ENCODE measurements at regions not wholly inside any gene's neighbourhood (a gene's known extent, or its start where the extent isn't known, plus 50 kb on each side); places are given as distances from the start of the nearest gene placed in this dataset.

DNA sequence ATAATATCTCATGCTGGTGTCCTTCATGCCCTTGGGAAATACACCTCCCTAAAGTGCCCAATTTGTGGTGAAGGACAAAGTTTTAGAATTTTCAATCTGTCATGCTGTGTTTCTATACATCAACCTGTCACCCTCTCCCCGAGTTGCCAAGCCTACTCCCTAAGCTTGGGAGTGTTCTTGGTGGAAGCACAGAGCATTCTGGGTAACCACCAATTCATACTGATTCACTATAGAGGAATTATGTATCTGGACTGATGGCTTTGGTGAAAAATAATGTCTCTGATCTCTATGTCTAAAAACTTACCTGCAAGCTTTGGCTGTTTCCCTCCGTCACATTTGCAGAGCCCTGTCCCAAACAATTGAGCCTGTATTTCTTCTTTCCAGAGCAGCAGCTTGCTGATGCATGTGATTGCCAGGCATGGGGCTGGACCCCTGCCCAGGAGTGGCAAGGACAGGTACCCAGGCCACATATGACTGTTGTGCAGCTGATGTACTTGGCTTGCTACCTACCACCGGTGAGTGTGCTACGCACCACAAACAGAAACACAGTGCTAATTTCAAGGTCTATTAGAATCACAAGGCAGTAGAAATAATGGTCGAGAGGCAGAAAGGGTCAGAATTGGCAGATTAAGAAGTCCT lies 202.8 kb upstream of the CITED2 start:
- DNase-seq (ENCODE audit: low read depth) = peak; percentile 32

- peak; percentile 35 for DNase-seq (ENCODE audit: low read depth)
Observed at GRCh38 chr6:139572001-139572400, 197.6 kb upstream of the CITED2 start.

DNA sequence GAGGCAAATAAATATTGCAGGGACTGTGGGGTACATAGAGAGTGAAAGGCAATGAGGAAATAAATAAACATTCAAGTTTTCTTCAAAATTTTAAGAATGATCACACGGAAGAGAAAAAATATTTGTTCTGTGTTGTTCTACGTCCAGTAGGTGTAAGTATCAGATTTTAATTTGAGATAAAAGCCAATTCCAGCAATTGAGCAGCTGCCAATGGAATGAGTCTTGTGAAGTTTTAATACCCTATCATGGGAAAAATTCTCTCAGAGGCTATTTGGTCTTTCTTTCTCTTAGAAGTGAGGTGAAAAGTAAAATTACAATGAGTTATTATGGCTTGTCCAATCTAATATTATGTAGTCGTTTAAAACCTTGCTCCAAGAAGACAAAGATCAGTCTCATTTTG lies 195.7 kb upstream of the CITED2 start:
- DNase-seq (ENCODE audit: low read depth) = peak; percentile 60

GRCh38 chr6:139569566-139569965 lies 195.1 kb upstream of the CITED2 start:
- peak; percentile 70 for DNase-seq (ENCODE audit: low read depth)

DNA sequence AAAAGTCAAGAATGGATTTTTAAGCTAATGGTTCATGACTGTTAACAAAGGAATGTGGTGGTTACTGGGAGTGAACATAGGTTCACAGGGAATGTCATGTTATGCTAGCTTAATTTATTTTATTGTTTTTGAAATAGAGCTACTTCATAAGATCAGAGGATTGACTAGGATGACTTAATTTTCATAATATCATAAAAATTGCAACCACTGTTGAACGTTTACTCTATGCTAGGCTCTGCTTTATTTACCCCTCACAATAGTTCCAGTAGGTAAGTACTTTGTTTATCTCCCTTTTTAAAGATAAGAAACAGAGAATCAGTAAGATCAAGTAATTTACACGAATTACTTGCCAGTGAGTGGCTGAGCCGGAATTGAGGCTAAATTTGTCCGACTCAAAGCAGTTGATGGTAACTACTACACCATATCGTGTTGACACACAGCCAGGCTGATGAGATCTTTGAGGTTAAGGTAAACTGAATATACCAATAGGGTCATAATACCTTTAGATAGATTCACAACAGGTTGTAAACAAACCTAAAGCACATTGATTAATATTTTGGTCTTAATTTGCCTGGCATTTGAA lies 194.6 kb upstream of the CITED2 start:
- DNase-seq (ENCODE audit: low read depth) = peak; percentile 89

DNA sequence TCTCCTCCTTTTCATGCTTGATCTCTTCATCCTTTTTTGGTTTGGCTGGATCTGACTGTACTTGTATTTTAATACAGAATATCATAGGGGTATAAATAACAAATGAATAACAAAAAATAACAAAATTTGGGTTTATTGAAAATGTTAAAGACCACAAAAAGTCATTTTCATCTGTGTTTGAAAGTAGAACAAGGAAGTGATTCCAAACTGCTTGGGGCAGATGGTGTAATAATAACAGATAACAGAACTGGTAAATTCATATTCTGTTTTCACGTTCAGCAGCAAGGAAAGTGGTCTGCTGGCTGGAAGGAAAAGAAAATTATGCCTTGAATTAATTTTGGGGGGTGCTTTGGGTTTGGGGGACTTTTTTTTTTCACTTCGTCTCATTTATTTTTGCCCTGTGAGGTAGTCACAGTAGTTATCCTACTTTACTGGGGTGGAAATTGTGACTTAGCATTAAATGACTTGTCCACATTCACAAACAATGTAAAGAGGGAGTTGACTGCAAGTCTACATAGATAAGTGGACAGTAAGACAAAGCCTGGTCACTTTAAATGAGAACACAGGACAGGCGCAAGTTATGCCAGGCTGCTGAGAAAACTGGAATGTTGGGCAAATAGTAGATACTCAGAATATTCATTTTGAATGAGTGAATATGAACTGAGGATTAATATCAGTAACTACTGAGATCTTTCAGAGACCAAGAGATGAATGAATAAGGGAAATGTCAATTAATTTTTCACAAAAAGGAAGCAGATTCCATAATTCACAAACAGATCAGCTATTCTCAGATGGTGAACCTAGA lies 193.9 kb upstream of the CITED2 start:
- no peak for DNase-seq (ENCODE audit: low read depth)

DNA sequence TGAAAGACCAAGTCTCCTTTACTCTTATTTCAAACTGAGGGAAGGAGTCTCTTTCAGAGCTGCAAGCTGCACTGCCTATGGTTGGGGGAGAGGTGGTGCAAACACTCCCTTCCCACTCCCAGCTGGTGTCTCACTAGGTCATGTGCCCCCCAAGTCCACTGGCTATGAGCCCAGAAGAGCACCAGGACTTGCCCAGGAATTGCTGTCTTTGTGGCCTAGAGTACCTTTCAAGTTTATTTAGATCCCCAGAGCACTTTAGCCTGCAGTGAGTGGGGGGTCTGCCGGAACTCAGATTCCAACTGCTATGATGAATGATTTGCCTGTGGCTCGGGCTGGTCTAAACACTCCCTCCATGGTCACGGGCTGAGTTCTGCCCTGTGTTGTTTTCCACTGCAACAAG lies 192.6 kb upstream of the CITED2 start:
- DNase-seq (ENCODE audit: low read depth) = no peak

DNA sequence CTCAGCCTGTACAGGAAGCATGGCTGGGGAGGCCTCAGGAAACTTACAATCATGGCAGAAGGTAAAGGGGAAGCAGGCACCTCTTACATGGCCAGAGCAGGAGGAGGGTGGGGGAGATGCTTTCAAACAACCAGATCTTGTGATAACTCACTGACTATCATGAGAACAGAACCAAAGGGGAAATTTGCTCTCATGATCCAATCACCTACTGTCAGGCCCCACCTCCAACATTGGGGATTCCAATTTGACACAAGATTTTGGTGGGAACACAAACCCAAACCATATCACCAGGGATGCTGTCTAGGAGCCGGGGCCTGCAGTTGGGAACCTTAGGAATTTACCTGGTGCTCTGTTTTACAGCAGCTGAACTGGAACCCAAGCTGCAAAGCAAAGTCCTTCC lies 191.1 kb upstream of the CITED2 start:
- DNase-seq (ENCODE audit: low read depth) = no peak

- no peak for DNase-seq (ENCODE audit: low read depth)
Observed at GRCh38 chr6:139557547-139557946, 183.1 kb upstream of the CITED2 start.

- DNase-seq (ENCODE audit: low read depth) = no peak
Observed at GRCh38 chr6:139556532-139556931, 182.1 kb upstream of the CITED2 start.

GRCh38 chr6:139553916-139554315 lies 179.5 kb upstream of the CITED2 start:
- no peak for DNase-seq (ENCODE audit: low read depth)

- DNase-seq (ENCODE audit: low read depth) = no peak
Observed at GRCh38 chr6:139551376-139551775, 176.9 kb upstream of the CITED2 start.

- DNase-seq (ENCODE audit: low read depth) = no peak
Observed at GRCh38 chr6:139550361-139550760, 175.9 kb upstream of the CITED2 start.

- DNase-seq (ENCODE audit: low read depth) = peak; percentile 71
Observed at GRCh38 chr6:139549561-139550070, 175.2 kb upstream of the CITED2 start.

GRCh38 chr6:139547804-139548203 lies 173.4 kb upstream of the CITED2 start:
- DNase-seq (ENCODE audit: low read depth) = no peak

DNA sequence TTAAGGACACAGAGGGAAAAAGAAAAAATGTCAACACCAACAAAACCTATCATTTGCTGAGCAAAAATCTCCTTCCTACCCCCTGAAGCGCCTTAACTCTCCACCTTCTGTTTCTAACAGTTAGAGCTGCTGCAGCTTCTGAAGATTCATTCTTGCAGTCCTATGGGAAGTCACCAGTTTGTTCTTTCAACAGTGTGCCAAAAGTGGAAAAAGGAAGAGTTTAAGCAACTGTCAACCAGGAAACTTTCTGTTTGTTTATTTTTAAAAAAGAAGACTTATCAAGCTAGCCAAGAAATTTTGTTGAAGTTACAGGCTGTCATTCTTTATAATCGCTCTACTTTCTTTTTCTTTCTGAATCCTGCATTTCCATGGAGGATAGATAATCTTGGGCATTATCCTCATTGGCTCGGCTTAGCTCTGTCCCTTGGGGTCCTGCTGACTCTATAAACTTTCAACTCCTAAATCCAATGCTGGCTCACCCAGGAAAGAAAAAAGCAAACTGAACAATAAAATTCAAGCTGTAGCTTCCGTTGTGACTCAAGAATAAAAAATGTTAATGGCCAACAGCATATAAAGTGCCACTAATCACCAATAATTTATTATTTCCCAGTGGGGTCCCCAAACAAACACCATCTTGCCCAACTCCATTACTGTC lies 172.8 kb upstream of the CITED2 start:
- DNase-seq (ENCODE audit: low read depth) = peak; percentile 56

GRCh38 chr6:139546106-139546472 lies 171.6 kb upstream of the CITED2 start:
- DNase-seq (ENCODE audit: low read depth) = no peak

GRCh38 chr6:139545206-139546105 lies 171.0 kb upstream of the CITED2 start:
- peak; percentile 49 for DNase-seq (ENCODE audit: low read depth)

- no peak for DNase-seq (ENCODE audit: low read depth)
Observed at GRCh38 chr6:139544701-139545057, 170.2 kb upstream of the CITED2 start.

- no peak for DNase-seq (ENCODE audit: low read depth)
Observed at GRCh38 chr6:139542351-139542750, 167.9 kb upstream of the CITED2 start.

GRCh38 chr6:139540894-139541293 lies 166.4 kb upstream of the CITED2 start:
- no peak for DNase-seq (ENCODE audit: low read depth)

GRCh38 chr6:139540276-139540675 lies 165.8 kb upstream of the CITED2 start:
- peak; percentile 78 for DNase-seq (ENCODE audit: low read depth)

All from EH (cell line).